Activated CD4-positive, alpha-beta memory T cell treated with anti-CD3 and anti-CD28 coated beads for 36 hours (primary cell): ENCODE measurements at regions not wholly inside any gene's neighbourhood (a gene's known extent, or its start where the extent isn't known, plus 50 kb on each side); places are given as distances from the start of the nearest gene placed in this dataset.
"Not testable (repeated sequence)": the region's sequence is repeated elsewhere in the genome, so short reads cannot be mapped to it uniquely, and the experiment has no call there.

Experiments used
- CTCF ChIA-PET: fragments of 350-600 bp; sonication (Branson Sonifier 250); formaldehyde crosslinking; loops from one replicate; lab custom pipeline; 2021; ENCODE audit warnings: antibody characterized with exemption, inconsistent platforms; lab: Charles Lee
- POLR2A ChIA-PET: fragments of 350-600 bp; sonication (Branson Sonifier 250); formaldehyde crosslinking; loops from one replicate; lab custom pipeline; 2021; ENCODE audit warnings: antibody characterized with exemption; lab: Charles Lee
- DNase-seq: peaks from one replicate; pipeline ENCODE4 v3.0.0-alpha.2; 2020
- H3K27ac Mint-ChIP-seq: one replicate; pipeline ENCODE4 v1.8.0; 2021; ENCODE audit warnings: mixed read lengths
- H3K27me3 Mint-ChIP-seq: one replicate; pipeline ENCODE4 v1.8.0; 2021; ENCODE audit warnings: mixed read lengths
- H3K36me3 Mint-ChIP-seq: one replicate; pipeline ENCODE4 v1.8.0; 2021; ENCODE audit warnings: mixed read lengths
- H3K4me1 Mint-ChIP-seq: one replicate; pipeline ENCODE4 v1.8.0; 2021; ENCODE audit warnings: low read depth, mixed read lengths
- H3K4me3 Mint-ChIP-seq: one replicate; pipeline ENCODE4 v1.8.0; 2021; ENCODE audit warnings: mild to moderate bottlenecking, mixed read lengths
- H3K9me3 Mint-ChIP-seq: one replicate; pipeline ENCODE4 v1.8.0; 2021; ENCODE audit warnings: mixed read lengths
- intact Hi-C: fragments of 100-400 bp; cut with micrococcal nuclease; formaldehyde crosslinking; loops from one replicate; pipeline ENCODE4 v1.15.1; 2023

DNA sequence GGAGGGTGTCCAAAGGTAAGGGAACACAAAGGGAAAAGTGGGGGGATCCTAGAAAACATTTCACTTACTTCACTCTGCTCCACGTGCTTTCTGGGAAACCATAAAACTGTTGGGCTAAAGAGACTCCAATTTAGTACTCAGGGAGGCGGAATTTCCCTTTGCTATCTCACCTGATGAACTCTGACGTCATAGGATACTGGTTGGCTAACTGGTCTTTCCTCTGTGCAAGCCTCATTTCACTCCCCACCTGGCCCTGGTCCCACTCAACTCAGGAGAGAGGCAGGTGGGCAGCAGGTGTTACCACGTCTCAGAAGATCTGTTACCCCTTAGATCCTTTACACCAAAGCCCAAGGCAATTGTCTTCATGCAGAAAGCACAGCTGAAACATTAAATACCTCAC lies 51.8 kb upstream of the PMAIP1 start:
- no peak overlapping the region for H3K4me3 Mint-ChIP-seq

GRCh38 chr18:59847491-59847846 lies 52.3 kb upstream of the PMAIP1 start:
- not testable (repeated sequence) for H3K9me3 Mint-ChIP-seq, H3K36me3 Mint-ChIP-seq, H3K4me3 Mint-ChIP-seq, H3K27me3 Mint-ChIP-seq
- peak; percentile 10 for DNase-seq
- Mint-ChIP-seq H3K4me1 (peaks cover 16% of the 10 kb centered on the region), H3K27ac (peak overlapping the region; percentile 74)
- intact Hi-C loops: loop anchor here (1.0 to 2.0 kb wide), 4 partner anchors 38 to 105 kb away; partner anchors contain the start of gene PMAIP1
- CTCF ChIA-PET: interaction anchor here (0.7 to 1.5 kb wide), 3 partner anchors 10 to 140 kb away, joined by 3 to 7 read pairs (median 6); no protein-coding TSS in a partner anchor
- POLR2A ChIA-PET: interaction anchor here (1.4 kb wide), 1 partner anchor 52 kb away, joined by 11 read pairs; the partner anchor contains the start of gene PMAIP1

More for the DNA sequence above, 51.8 kb upstream of the PMAIP1 start:
- no peaks in the 10 kb centered on the region for H3K9me3 Mint-ChIP-seq
- ChIA-PET CTCF (no interaction called here), POLR2A (no interaction called here)
- peaks cover 16% of the 10 kb centered on the region for H3K4me1 Mint-ChIP-seq
- intact Hi-C loops: no loop called here
- DNase-seq: peak; percentile 18
- no peak overlapping the region for H3K27ac Mint-ChIP-seq
- H3K36me3 Mint-ChIP-seq: no peaks in the 10 kb centered on the region
- H3K27me3 Mint-ChIP-seq: no peaks in the 10 kb centered on the region

DNA sequence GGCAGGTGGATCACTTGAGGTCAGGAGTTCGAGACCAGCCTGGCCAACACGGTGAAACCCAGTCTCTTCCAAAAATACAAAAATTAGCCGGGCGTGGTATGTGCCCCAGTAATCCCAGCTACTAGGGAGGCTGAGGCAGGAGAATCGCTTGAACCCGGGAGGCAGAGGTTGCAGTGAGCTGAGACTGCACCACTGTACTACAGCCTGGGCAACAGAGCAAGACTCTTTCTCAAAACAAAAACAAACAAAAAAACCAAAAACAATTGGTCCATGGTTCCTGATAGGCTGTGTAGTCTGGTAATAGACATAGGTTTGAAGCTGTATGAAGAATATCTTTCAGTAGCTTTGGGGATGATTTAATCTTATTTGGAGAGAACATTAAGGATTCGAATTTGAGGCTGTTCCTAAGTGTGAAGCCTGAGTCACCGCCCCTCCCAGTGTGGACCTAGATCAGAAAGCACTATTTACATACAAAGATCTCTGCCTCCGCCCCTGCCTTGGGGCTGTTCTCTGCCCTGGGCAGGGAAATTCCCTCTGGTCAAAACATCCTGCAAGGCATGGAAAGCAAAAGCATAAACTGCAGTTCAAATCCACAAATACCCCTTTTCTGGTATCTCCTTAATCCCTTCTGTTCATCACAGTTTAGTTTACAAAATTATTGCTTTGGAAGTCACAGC lies 52.8 kb upstream of the PMAIP1 start:
- peaks cover 16% of the 10 kb centered on the region for H3K4me1 Mint-ChIP-seq
- intact Hi-C loops: loop anchor here (1.0 to 2.0 kb wide), 4 partner anchors 38 to 106 kb away; partner anchors contain the start of gene PMAIP1
- ChIA-PET POLR2A (interaction anchor here (1.4 kb wide), 1 partner anchor 53 kb away, joined by 11 read pairs; the partner anchor contains the start of gene PMAIP1), CTCF (interaction anchor here (0.7 to 1.5 kb wide), 3 partner anchors 10 to 141 kb away, joined by 3 to 7 read pairs (median 6); no protein-coding TSS in a partner anchor)
- H3K9me3 Mint-ChIP-seq: no peaks in the 10 kb centered on the region
- H3K36me3 Mint-ChIP-seq: no peaks in the 10 kb centered on the region
- H3K27me3 Mint-ChIP-seq: peaks cover 1% of the 10 kb centered on the region
- DNase-seq: peak; percentile 80
- H3K27ac Mint-ChIP-seq: peak overlapping the region; percentile 74
- no peak overlapping the region for H3K4me3 Mint-ChIP-seq

DNA sequence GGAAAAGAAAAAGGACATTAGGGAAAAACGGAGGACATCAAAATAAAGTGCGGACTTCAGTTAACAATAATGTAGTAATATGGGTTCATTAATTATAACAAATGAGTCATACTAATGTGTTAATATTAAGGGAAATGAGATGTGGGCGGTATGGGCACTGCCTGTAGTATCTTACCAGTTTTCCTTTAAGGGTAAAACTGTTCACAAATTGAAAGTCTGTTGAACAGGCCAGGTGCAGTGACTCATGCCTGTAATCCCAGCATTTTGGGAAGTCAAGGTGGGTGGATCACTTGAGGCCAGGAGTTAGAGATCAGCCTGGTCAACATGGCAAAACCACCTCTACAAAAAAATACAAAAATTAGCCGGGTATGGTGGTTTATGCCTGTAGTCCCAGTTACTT lies 56.8 kb upstream of the PMAIP1 start:
- H3K27me3 Mint-ChIP-seq: peaks cover 1% of the 10 kb centered on the region
- no peak for DNase-seq
- ChIA-PET CTCF (interaction anchor here (0.6 kb wide), 1 partner anchor 75 kb away, joined by 3 read pairs; no protein-coding TSS in a partner anchor), POLR2A (no interaction called here)
- H3K4me1 Mint-ChIP-seq: peaks cover 12% of the 10 kb centered on the region
- no peak overlapping the region for H3K27ac Mint-ChIP-seq
- intact Hi-C loops: no loop called here
- H3K4me3 Mint-ChIP-seq: no peak overlapping the region
- no peaks in the 10 kb centered on the region for H3K9me3 Mint-ChIP-seq
- no peaks in the 10 kb centered on the region for H3K36me3 Mint-ChIP-seq

DNA sequence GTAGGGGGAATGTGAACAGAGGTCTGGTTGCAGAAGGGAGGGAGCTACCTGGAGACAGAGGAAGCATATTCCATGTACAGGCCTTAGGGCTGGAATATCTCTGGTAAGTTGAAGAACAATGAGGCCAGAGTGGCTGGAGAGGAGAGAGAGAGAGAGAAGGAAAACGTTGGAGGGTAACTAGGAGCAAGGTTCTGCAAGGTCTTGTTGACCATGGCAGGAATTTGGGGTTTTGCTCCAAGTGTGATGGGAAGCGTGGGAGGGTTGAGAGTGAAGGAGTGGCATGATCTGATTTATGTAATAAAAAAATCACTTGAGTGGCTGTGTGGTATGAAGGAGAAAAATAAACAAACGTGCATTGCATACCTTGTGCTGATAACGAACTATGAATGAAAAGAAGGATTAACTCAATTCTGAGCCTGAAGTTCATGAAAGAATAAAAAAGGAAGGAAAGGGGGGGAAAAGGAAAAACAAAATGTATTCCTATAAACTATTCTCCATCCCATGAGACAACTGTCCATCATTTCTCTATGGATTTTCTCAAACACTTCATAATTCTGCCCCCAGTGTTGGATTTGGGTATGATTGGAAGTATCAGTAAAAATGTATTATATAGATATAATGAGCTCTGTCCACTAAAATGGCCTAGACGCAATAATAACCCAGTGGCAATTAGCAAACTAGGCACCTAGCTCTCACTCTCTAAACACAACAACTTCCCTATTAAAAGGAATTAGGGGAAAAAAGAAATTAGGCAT lies 59.7 kb upstream of the PMAIP1 start:
- no peak for DNase-seq
- intact Hi-C loops: loop anchor here (5.0 kb wide), 1 partner anchor 707 kb away; no protein-coding TSS in a partner anchor
- no peak overlapping the region for H3K27ac Mint-ChIP-seq
- no peak overlapping the region for H3K4me3 Mint-ChIP-seq
- ChIA-PET CTCF (interaction anchor here (0.8 to 2.1 kb wide), 7 partner anchors 11 to 149 kb away, joined by 3 to 14 read pairs (median 4); no protein-coding TSS in a partner anchor), POLR2A (no interaction called here)
- no peaks in the 10 kb centered on the region for H3K9me3 Mint-ChIP-seq
- H3K27me3 Mint-ChIP-seq: peaks cover 4% of the 10 kb centered on the region
- H3K36me3 Mint-ChIP-seq: no peaks in the 10 kb centered on the region
- no peaks in the 10 kb centered on the region for H3K4me1 Mint-ChIP-seq

DNA sequence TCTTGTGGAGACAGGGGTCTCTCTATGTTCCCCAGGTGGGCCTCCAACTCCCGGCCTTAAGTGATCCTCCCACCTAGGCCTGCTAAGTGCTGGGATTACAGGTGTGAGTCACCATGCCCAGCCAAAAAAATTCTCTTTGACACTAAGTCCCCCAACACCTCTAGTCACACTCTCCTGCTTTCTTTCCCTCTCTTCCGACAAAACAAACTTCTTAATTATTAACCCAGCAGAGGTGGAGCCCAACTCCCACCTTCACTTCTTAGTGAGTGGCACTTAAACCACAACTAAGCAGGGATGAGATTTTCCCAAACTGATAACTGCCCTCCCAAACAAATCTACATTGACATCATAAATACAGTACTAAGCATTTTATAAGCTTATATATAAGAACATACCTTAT lies 60.5 kb upstream of the PMAIP1 start:
- Mint-ChIP-seq H3K27ac (no peak overlapping the region), H3K9me3 (no peaks in the 10 kb centered on the region), H3K4me3 (no peak overlapping the region), H3K4me1 (peaks cover 4% of the 10 kb centered on the region), H3K27me3 (peaks cover 4% of the 10 kb centered on the region), H3K36me3 (no peaks in the 10 kb centered on the region)
- ChIA-PET CTCF (interaction anchor here (1.0 to 2.1 kb wide), 5 partner anchors 11 to 149 kb away, joined by 3 to 14 read pairs (median 4); no protein-coding TSS in a partner anchor), POLR2A (interaction anchor here (0.6 kb wide), 2 partner anchors 21 to 47 kb away, joined by 3 to 6 read pairs; no protein-coding TSS in a partner anchor)
- intact Hi-C loops: loop anchor here (5.0 kb wide), 1 partner anchor 708 kb away; no protein-coding TSS in a partner anchor
- DNase-seq: no peak

GRCh38 chr18:59837586-59837985 lies 62.2 kb upstream of the PMAIP1 start:
- ChIA-PET CTCF (interaction anchor here (0.6 to 2.9 kb wide), 22 partner anchors 9 to 154 kb away, joined by 3 to 14 read pairs (median 4); partner anchors contain the start of gene PMAIP1), POLR2A (no interaction called here)
- H3K9me3 Mint-ChIP-seq: no peaks in the 10 kb centered on the region
- H3K27ac Mint-ChIP-seq: no peak overlapping the region
- peak; percentile 53 for DNase-seq
- peaks cover 2% of the 10 kb centered on the region for H3K27me3 Mint-ChIP-seq
- no peak overlapping the region for H3K4me3 Mint-ChIP-seq
- intact Hi-C loops: loop anchor here (1.0 to 5.0 kb wide), 2 partner anchors 151 to 710 kb away; no protein-coding TSS in a partner anchor
- no peaks in the 10 kb centered on the region for H3K36me3 Mint-ChIP-seq
- peaks cover 10% of the 10 kb centered on the region for H3K4me1 Mint-ChIP-seq

DNA sequence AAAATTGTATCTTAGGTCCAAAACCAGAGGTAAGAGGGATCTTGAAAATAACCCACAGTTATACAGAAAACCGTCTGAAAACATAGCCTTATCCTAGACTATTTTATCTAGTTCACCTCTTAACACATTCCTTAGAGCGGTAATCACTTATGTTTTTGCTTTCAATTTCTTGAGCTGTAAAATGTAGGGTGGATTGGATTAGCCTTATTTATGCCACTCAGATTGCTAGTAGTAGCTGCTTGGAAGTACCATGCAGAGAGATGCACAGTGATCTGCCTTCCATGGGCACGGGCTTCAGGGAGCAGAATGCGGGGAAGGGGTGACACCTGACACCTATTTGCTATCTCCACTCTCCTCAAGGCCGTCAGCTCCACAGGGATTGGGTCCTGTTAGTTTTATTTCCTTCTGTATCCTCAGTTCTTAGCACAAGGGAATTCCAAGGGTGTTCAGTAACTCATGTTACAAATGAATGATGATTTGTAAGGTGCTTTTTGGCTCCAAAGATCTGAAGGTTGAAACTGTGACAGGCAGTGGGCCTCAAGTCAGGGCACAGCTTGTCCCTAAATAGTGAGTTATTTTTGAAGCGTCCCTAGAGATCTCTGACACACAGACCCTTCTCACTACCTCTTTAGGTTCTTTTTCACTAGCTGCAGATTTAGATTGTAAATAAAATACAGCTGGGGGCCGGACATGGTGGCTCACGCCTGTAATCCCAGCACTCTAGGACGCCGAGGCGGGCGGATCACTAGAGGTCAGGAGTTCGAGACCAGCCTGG lies 64.0 kb upstream of the PMAIP1 start:
- Mint-ChIP-seq H3K27ac (no peak overlapping the region), H3K9me3 (no peaks in the 10 kb centered on the region), H3K4me1 (peaks cover 10% of the 10 kb centered on the region), H3K4me3 (no peak overlapping the region), H3K27me3 (peaks cover 2% of the 10 kb centered on the region), H3K36me3 (no peaks in the 10 kb centered on the region)
- POLR2A ChIA-PET: interaction anchor here (1.1 to 1.6 kb wide), 2 partner anchors 63 to 66 kb away, joined by 3 read pairs; no protein-coding TSS in a partner anchor
- CTCF ChIA-PET: interaction anchor here (0.7 to 2.9 kb wide), 9 partner anchors 12 to 160 kb away, joined by 3 to 14 read pairs (median 6); partner anchors contain the start of gene PMAIP1
- no peak for DNase-seq
- intact Hi-C loops: loop anchor here (5.0 kb wide), 1 partner anchor 712 kb away; no protein-coding TSS in a partner anchor

DNA sequence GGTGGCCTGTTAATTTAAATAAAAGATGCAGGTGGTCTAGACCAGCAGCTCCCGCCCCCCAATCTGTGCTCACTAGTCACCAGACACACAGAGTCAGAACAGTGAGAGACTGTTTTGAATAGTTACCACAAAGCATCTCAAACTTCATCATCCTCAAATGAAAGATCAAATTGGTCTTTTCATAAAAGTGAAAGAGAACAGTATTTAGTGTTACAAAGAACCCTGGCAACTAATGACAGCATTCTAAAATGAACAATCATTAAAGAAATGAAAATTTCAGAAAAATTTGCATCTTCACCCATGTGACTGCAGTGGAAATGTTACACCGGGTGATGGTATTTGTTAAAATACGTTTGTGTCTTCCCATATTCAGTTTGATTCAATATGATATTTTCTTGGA lies 65.5 kb upstream of the PMAIP1 start:
- intact Hi-C loops: loop anchor here (1.0 kb wide), 4 partner anchors 51 to 116 kb away; partner anchors contain the start of gene PMAIP1
- no peak overlapping the region for H3K27ac Mint-ChIP-seq
- peak; percentile 43 for DNase-seq
- no peak overlapping the region for H3K4me3 Mint-ChIP-seq
- POLR2A ChIA-PET: interaction anchor here (1.4 to 1.6 kb wide), 2 partner anchors 48 to 67 kb away, joined by 3 to 5 read pairs; no protein-coding TSS in a partner anchor
- H3K9me3 Mint-ChIP-seq: no peaks in the 10 kb centered on the region
- H3K4me1 Mint-ChIP-seq: peaks cover 10% of the 10 kb centered on the region
- peaks cover 4% of the 10 kb centered on the region for H3K27me3 Mint-ChIP-seq
- H3K36me3 Mint-ChIP-seq: no peaks in the 10 kb centered on the region
- CTCF ChIA-PET: interaction anchor here (2.1 kb wide), 1 partner anchor 161 kb away, joined by 9 read pairs; no protein-coding TSS in a partner anchor

DNA sequence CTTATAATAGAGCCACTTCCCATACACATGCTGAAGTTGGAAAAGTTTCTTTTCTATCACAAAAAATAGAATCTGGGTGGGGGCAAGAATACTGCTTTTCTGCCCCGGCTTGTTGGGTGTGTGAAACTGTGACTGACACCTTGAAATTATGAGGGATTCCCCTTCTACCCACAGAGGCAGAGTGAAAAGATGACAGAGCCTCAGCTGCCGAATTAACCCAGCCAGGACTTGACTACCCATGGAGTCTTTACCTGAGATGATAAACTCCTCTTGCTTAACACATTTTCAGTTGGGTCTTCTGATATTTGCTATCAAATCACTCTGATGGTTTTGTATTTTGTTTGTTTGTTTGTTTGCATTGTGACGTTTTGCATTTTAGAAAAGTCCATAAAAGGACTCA lies 66.0 kb upstream of the PMAIP1 start:
- POLR2A ChIA-PET: interaction anchor here (1.4 kb wide), 1 partner anchor 49 kb away, joined by 5 read pairs; no protein-coding TSS in a partner anchor
- Mint-ChIP-seq H3K4me1 (peaks cover 10% of the 10 kb centered on the region), H3K4me3 (no peak overlapping the region), H3K27me3 (peaks cover 4% of the 10 kb centered on the region), H3K9me3 (no peaks in the 10 kb centered on the region), H3K27ac (no peak overlapping the region), H3K36me3 (no peaks in the 10 kb centered on the region)
- CTCF ChIA-PET: interaction anchor here (2.1 kb wide), 1 partner anchor 162 kb away, joined by 9 read pairs; no protein-coding TSS in a partner anchor
- peak; percentile 50 for DNase-seq
- intact Hi-C loops: loop anchor here (1.0 kb wide), 4 partner anchors 52 to 117 kb away; partner anchors contain the start of gene PMAIP1
